NCI-H2171 treated with DMSO at 0.1 percent for 48 hours (cell line): ENCODE measurements at regions not wholly inside any gene's neighbourhood (a gene's known extent, or its start where the extent isn't known, plus 50 kb on each side); places are given as distances from the start of the nearest gene placed in this dataset.
"Not testable (repeated sequence)": the region's sequence is repeated elsewhere in the genome, so short reads cannot be mapped to it uniquely, and the experiment has no call there.

Experiments used
- DNase-seq: peaks from one replicate; lab custom pipeline; 2025; lab: John Stamatoyannopoulos, UW

GRCh38 chr1:93773049-93773838 is 91.6 kb upstream of the BCAR3 start:
- no peak for DNase-seq

- DNase-seq: no peak
These were observed 90.2 kb upstream of the BCAR3 start for GRCh38 chr1:93771843-93772242.

- no peak for DNase-seq
These were observed 89.0 kb upstream of the BCAR3 start for GRCh38 chr1:93770640-93771039.

DNA sequence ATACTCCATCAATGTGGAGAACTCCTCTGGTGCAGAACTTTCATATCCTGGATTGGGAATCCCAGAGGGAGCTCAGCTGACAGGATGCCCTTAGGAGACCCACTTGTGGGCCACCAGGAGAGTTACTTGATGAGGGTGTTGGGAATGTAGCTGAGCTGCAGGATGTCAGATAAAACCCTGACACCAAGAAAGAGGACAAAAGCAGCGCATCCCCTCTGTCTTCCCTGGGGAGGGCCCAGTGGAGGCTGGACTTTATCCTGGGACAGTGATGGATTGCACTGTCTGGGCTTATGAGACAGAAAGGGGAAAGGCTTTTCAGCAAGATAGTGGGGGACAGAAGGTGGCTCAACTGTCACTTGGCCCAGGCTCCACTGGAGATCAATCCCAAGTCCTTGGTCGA is 88.1 kb upstream of the BCAR3 start:
- DNase-seq: no peak

- peak; percentile 64 for DNase-seq
These were observed 86.8 kb upstream of the BCAR3 start for GRCh38 chr1:93768380-93768863.

DNA sequence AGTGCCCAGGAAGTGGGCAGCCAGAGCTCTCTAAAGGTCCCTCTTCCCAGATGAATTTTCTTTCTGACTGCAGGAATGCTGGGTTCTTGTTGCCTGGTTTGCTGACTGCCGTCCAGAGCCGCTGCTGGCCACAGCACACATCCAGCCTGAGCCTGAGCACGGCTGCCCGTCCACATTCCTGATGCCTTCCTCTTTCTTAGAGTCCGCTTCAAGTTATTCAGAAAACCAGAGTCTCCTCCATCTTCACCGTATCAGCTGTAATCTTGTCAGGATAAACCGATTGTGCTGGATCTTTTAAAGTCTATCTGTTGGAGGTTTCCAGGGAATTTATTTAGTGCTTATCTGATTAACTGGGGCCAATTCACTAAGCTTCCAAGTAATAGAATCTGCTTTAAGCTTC is 84.8 kb upstream of the BCAR3 start:
- no peak for DNase-seq

GRCh38 chr1:93765099-93765498 is 83.5 kb upstream of the BCAR3 start:
- DNase-seq: no peak

GRCh38 chr1:93764366-93764750 is 82.7 kb upstream of the BCAR3 start:
- no peak for DNase-seq

- DNase-seq: no peak
These were observed 82.2 kb upstream of the BCAR3 start for GRCh38 chr1:93763704-93764365.

DNA sequence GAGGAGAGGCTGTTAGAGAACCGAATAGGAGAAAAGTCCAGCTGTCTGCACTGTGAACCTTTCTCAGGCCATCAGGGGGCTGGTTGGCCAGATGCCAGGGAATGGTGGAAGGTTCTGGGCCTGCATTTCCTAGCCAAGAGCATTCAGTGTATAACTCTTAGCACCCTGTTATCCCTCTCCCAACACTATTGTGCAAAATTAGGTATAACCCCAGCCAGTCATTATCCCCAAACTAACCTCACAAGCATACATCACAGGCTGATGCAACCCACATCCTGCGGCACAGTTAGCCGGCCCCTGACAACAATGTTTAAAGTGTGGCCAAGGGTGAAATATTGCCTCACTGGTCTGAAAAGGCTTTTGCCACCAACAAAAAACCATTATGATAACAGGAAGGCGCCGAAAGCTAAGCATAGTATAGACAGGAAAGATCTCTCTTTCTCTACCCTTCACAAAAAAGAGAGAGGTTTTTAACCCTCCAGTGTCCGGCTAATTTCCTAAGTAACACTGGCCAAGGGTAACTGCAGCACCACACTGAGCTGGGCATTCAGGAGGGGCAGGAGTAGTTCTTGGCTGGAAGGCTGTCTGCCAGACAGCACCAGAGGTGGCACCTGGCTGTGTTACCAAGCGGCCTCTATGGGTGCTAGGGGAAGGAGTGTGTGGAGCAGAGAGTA is 77.3 kb upstream of the BCAR3 start:
- DNase-seq: no peak

- DNase-seq: no peak
These were observed 75.8 kb upstream of the BCAR3 start for GRCh38 chr1:93757256-93758036.

GRCh38 chr1:93756657-93757056 is 75.0 kb upstream of the BCAR3 start:
- no peak for DNase-seq

DNA sequence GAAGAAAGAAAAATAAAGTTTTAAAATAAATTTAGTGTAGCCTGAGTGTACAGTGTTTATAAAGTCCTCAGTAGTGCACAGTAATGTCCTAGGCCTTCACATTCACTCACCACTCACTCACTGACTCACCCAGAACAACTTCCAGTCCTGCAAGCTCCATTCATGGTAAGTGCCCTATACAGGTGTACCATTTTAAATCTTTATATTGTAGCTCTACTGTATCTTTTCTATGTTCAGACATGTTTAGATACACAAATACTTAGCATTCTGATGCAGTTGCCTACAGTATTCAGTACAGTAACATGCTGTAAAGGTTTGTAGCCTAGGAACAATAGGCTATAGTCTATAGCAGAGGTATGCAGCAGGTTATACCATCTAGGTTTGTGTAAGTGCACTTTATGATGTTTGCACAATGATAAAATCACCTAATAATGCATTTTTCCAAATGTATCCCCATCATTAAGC is 73.6 kb upstream of the BCAR3 start:
- DNase-seq: not testable (repeated sequence)

- DNase-seq: no peak
These were observed 72.4 kb upstream of the BCAR3 start for GRCh38 chr1:93753791-93754763.

- DNase-seq: no peak
These were observed 70.0 kb upstream of the BCAR3 start for GRCh38 chr1:93751377-93752250.

GRCh38 chr1:93750955-93751354 is 69.3 kb upstream of the BCAR3 start:
- DNase-seq: no peak

- no peak for DNase-seq
These were observed 68.3 kb upstream of the BCAR3 start for GRCh38 chr1:93749894-93750301.

GRCh38 chr1:93749487-93749886 is 67.8 kb upstream of the BCAR3 start:
- no peak for DNase-seq

DNA sequence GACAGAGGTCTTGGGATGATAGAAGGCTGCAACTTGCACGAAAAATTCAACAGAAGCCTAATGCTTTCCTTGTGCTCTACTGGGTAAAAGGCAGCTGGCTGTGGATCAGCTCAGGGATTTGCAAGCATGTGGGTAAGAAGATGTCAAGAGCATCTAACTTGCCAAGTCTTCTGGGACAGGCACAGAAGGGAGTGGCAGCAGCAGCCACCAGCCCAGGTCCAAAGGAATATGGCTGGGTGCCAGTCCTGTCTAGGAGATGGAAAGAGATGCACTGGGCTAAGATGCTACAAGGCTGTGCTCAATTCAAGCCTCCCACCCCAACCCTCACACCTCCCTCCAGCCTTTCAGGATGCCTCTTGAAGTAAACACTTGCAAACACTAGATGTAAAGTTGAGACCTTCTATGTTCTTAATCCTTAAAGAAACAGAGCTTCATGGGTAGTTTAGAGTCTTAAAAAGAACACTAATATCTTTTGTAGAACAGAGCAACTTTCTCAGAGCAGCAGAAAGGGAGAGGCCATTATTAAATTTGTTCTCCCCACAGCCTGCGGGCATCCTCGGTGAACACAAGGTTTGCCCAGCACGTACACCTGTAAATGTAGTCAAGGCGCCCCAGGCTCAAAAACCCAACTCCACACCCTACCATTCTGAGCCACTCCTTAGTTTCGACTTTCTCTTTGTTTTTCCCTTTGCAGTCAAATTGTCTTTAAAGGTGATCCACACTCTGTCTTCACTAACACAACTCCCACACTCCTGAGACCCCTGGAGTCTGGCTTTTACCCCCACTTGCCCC is 64.6 kb upstream of the BCAR3 start:
- no peak for DNase-seq
